CD14-positive monocyte (primary cell): ENCODE measurements at regions not wholly inside any gene's neighbourhood (a gene's known extent, or its start where the extent isn't known, plus 50 kb on each side); places are given as distances from the start of the nearest gene placed in this dataset.
"Not testable (repeated sequence)": the region's sequence is repeated elsewhere in the genome, so short reads cannot be mapped to it uniquely, and the experiment has no call there.

ENCODE experiments used
- DNase-seq, 3 donors: peaks; one replicate each; pipeline ENCODE4 v3.0.0-alpha.2; 2011 to 2022
- H2AFZ ChIP-seq: 2 replicates; pipeline ENCODE4 v1.6.0; 2012; ENCODE audit warnings: mild to moderate bottlenecking, low read depth, low read length, inconsistent platforms; ENCODE audit not compliant: insufficient read depth, poor library complexity, severe bottlenecking
- H3K27ac ChIP-seq, 2 donors: 1 replicate in 1 of 2; 2 replicates in 1 of 2; pipeline ENCODE4 v1.5.1; 2012 to 2013; ENCODE audit warnings: low read length in 2 of 2, control low read depth in 1 of 2, inconsistent platforms in 1 of 2, low read depth in 1 of 2, mild to moderate bottlenecking in 1 of 2
- H3K27me3 ChIP-seq, 2 donors: one replicate each; pipeline versions ENCODE4 v1.6.0 to v1.6.1; 2011 to 2013; ENCODE audit warnings: low read length in 2 of 2; ENCODE audit not compliant: control insufficient read depth in 2 of 2, insufficient read depth in 2 of 2
- H3K36me3 ChIP-seq, 2 donors: replicated peaks in 1 of 2; 1 replicate in 1 of 2; 2 replicates in 1 of 2; pipeline versions ENCODE4 v1.5.1 to v1.6.1; 2012 to 2013; ENCODE audit warnings: low read length in 2 of 2, control low read depth in 1 of 2, inconsistent platforms in 1 of 2, mild to moderate bottlenecking in 1 of 2; ENCODE audit not compliant: insufficient read depth in 2 of 2, control insufficient read depth in 1 of 2
- H3K4me1 ChIP-seq, 2 donors: 1 replicate in 1 of 2; 2 replicates in 1 of 2; pipeline versions ENCODE4 v1.5.1 to v1.6.1; 2012 to 2013; ENCODE audit warnings: low read length in 2 of 2, control low read depth in 1 of 2, inconsistent platforms in 1 of 2, mild to moderate bottlenecking in 1 of 2, moderate library complexity in 1 of 2; ENCODE audit not compliant: insufficient read depth in 2 of 2, control insufficient read depth in 1 of 2
- H3K4me2 ChIP-seq: replicated peaks from 2 replicates; pipeline ENCODE3; 2012; ENCODE audit warnings: low read length, moderate library complexity, mild to moderate bottlenecking; ENCODE audit not compliant: poor library complexity, severe bottlenecking; ENCODE audit errors: extremely low read depth
- H3K4me3 ChIP-seq, 3 experiments: fragments of 200-600 bp in 1 of 3; sonication (generic) in 1 of 3; replicated peaks in 1 of 3; 1 replicate in 2 of 3; 2 replicates in 1 of 3; pipeline ENCODE4 v1.5.1; 2011 to 2013; ENCODE audit warnings: low read length in 3 of 3, mild to moderate bottlenecking in 3 of 3, control low read depth in 2 of 3, low read depth in 2 of 3, inconsistent platforms in 1 of 3, moderate library complexity in 1 of 3
- H3K79me2 ChIP-seq: 2 replicates; pipeline ENCODE4 v1.6.0; 2012; ENCODE audit warnings: mild to moderate bottlenecking, control low read depth, inconsistent platforms, low read length, moderate library complexity; ENCODE audit not compliant: insufficient read depth
- H3K9ac ChIP-seq: 2 replicates; pipeline ENCODE4 v1.6.0; 2017; ENCODE audit warnings: low read length, mild to moderate bottlenecking; ENCODE audit not compliant: insufficient read depth, poor library complexity, severe bottlenecking
- H3K9me3 ChIP-seq, 2 donors: replicated peaks in 1 of 2; 1 replicate in 1 of 2; 2 replicates in 1 of 2; pipeline versions ENCODE4 v1.5.1 to v1.6.1; 2012 to 2013; ENCODE audit warnings: low read length in 2 of 2, control low read depth in 1 of 2; ENCODE audit not compliant: control insufficient read depth in 1 of 2, insufficient read depth in 1 of 2
- H4K20me1 ChIP-seq: 2 replicates; pipeline ENCODE4 v1.6.0; 2012; ENCODE audit warnings: mild to moderate bottlenecking, low read length, control low read depth, moderate library complexity; ENCODE audit not compliant: insufficient read depth
- H3K27ac Mint-ChIP-seq, 7 donors: one replicate each; pipeline ENCODE4 v1.8.0; 2020; ENCODE audit warnings: mild to moderate bottlenecking in 7 of 7, mixed read lengths in 7 of 7, moderate library complexity in 6 of 7, inconsistent platforms in 2 of 7
- H3K27me3 Mint-ChIP-seq, 3 donors: one replicate each; pipeline ENCODE4 v1.8.0; 2021 to 2022; ENCODE audit warnings: low read depth in 3 of 3, mild to moderate bottlenecking in 3 of 3, mixed read lengths in 3 of 3, moderate library complexity in 3 of 3, inconsistent platforms in 1 of 3
- H3K36me3 Mint-ChIP-seq, 2 donors: one replicate each; pipeline ENCODE4 v1.8.0; 2020; ENCODE audit warnings: mixed read lengths in 2 of 2, inconsistent platforms in 1 of 2, mild to moderate bottlenecking in 1 of 2
- H3K4me1 Mint-ChIP-seq: one replicate; pipeline ENCODE4 v1.8.0; 2020; ENCODE audit warnings: mild to moderate bottlenecking, mixed read lengths
- H3K4me3 Mint-ChIP-seq, 2 donors: one replicate each; pipeline ENCODE4 v1.8.0; 2020; ENCODE audit warnings: mild to moderate bottlenecking in 2 of 2, mixed read lengths in 2 of 2, moderate library complexity in 1 of 2
- H3K9me3 Mint-ChIP-seq, 7 donors: one replicate each; pipeline ENCODE4 v1.8.0; 2020 to 2022; ENCODE audit warnings: mixed read lengths in 7 of 7, mild to moderate bottlenecking in 6 of 7, moderate library complexity in 6 of 7, inconsistent platforms in 2 of 7
- WGBS: methylation state at CpG from one replicate; pipeline ENCODE4 v1.1.5; 2013; ENCODE audit warnings: missing lambda C conversion rate; ENCODE audit not compliant: insufficient coverage; 5-methylcytosine and 5-hydroxymethylcytosine counted together
- intact Hi-C, 2 donors: fragments of 100-400 bp; cut with micrococcal nuclease; formaldehyde crosslinking; loops; one replicate each; pipeline versions ENCODE4 v1.15.0 to v1.15.1; 2023

DNA sequence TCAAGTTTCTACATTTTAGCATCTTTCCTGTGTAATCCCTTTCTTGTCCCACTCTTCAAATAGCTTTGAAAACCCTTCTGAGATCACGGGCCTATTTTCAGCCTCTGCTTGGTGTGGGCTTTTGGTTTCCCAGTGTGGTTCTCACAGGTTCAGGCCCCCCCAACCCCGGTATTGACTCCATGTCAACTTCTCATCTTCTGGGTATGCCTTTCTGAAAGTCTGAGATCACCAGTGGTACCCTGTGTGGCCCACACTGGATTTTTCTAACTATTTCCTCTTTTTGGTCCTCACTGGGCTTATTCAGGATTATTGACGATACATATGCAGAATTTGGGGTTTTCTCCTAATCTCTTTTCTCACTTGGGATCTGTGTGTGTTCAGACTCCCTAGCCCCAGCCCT lies 146.9 kb upstream of the PLGLB2 start:
- H3K4me3 Mint-ChIP-seq, H3K4me1 ChIP-seq, H3K27me3 ChIP-seq, H3K4me3 ChIP-seq, H3K36me3 ChIP-seq, H2AFZ ChIP-seq, H3K36me3 Mint-ChIP-seq, H3K9me3 ChIP-seq, intact Hi-C loops, H3K4me2 ChIP-seq, H4K20me1 ChIP-seq, H3K9ac ChIP-seq, DNase-seq, H3K27ac ChIP-seq, H3K79me2 ChIP-seq, H3K4me1 Mint-ChIP-seq, H3K27ac Mint-ChIP-seq, H3K27me3 Mint-ChIP-seq, H3K9me3 Mint-ChIP-seq: not testable (repeated sequence)
- no CpG with 5 or more reads among the region's 3 CpGs for WGBS

GRCh38 chr2:87602118-87602517 lies 145.8 kb upstream of the PLGLB2 start:
- H3K4me1 ChIP-seq, H3K27me3 Mint-ChIP-seq, intact Hi-C loops, H3K9me3 ChIP-seq, H2AFZ ChIP-seq, H3K27ac ChIP-seq, H3K9ac ChIP-seq, H3K27ac Mint-ChIP-seq, H3K4me3 ChIP-seq, H4K20me1 ChIP-seq, H3K27me3 ChIP-seq, H3K4me1 Mint-ChIP-seq, H3K36me3 Mint-ChIP-seq, H3K36me3 ChIP-seq, DNase-seq, H3K79me2 ChIP-seq, H3K9me3 Mint-ChIP-seq, H3K4me2 ChIP-seq, H3K4me3 Mint-ChIP-seq: not testable (repeated sequence)
- no CpG with 5 or more reads among the region's 7 CpGs for WGBS

DNA sequence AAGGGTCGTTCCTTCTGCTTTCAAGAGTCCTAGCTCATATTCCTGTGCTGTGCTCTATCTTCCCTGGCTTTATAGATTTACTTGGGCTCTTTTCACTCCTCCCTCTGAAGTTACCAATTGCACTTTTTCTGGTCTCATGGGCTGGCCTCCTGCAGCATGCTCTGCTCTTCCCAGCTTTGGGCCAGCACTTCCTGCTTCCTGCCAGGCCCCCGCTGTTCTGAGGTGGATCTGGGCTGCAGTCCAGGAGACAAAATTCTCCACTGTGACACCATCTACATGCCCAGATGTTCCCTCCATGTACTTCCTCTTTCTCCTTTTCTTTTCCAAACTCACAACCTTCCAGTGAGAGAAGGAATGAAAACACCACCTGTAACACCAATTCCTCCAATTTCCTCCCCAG lies 145.2 kb upstream of the PLGLB2 start:
- DNase-seq, H3K4me1 ChIP-seq, H3K27me3 Mint-ChIP-seq, H3K9ac ChIP-seq, H3K27ac ChIP-seq, H3K79me2 ChIP-seq, H3K36me3 ChIP-seq, H4K20me1 ChIP-seq, H3K27me3 ChIP-seq, H3K4me3 Mint-ChIP-seq, H3K9me3 ChIP-seq, H3K4me1 Mint-ChIP-seq, H3K4me2 ChIP-seq, H3K27ac Mint-ChIP-seq, H3K4me3 ChIP-seq, H3K9me3 Mint-ChIP-seq, H2AFZ ChIP-seq, H3K36me3 Mint-ChIP-seq, intact Hi-C loops: not testable (repeated sequence)
- WGBS: no CpG with 5 or more reads among the region's 2 CpGs

DNA sequence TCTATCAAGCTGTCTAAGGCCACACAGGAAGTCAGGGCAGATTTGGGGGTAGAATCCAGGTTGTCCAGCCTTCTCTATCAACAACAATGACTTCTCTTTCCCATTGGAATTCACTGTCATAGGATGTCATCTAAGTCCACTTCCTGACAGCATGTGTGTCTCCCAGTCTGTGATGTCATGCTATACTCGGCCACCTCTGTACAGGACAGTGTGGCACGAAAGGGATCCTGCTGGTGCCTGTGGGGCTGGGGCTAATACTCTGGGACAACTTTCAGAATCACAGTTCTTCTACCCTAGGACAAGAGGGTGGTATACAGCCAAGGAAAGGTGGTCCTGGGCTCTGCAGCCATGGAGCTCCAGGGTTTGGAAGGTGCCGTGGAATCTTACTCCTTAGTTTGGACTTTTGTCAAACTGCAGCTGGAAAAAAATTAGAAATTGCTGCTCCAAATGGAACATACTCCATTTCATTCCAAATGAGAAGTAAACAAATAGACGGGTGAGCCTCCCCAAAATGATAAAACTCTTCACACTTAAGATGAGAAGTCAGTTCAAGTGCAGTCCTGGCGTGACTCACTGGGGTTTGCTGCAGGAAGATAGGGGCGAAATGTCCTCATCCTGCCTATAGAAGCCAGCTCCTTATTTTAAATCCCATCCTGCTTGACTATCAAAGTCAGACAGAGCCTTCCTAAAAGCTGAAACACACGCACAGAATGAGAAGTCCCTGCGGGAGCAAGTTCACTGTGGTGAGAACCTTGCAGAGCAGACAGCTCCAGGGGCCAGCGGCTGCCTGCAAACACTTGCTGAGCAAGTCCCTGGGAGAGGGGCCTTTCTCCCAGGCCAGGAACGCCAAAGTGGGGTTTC lies 144.2 kb upstream of the PLGLB2 start:
- H3K4me1 ChIP-seq, H3K27me3 Mint-ChIP-seq, H3K9me3 Mint-ChIP-seq, H3K36me3 Mint-ChIP-seq, H4K20me1 ChIP-seq, H3K4me3 Mint-ChIP-seq, H3K4me1 Mint-ChIP-seq, H3K9me3 ChIP-seq, H3K9ac ChIP-seq, H3K27ac ChIP-seq, H3K27me3 ChIP-seq, H3K36me3 ChIP-seq, H3K79me2 ChIP-seq, H2AFZ ChIP-seq, H3K4me2 ChIP-seq, intact Hi-C loops, DNase-seq, H3K4me3 ChIP-seq: not testable (repeated sequence)
- no CpG with 5 or more reads among the region's 10 CpGs for WGBS
- H3K27ac Mint-ChIP-seq: peak overlapping the region in 1 of 7 donors; percentile 30
